MM.1S (cell line): ENCODE measurements at regions not wholly inside any gene's neighbourhood (a gene's known extent, or its start where the extent isn't known, plus 50 kb on each side); places are given as distances from the start of the nearest gene placed in this dataset.
A peak's percentile ranks its signal among the peaks of the same experiment; 100 is the strongest.

ENCODE experiments used
- DNase-seq: peaks from one replicate; pipeline ENCODE4 v3.0.0-alpha.2; 2015
- H2AFZ ChIP-seq: fragments of 300-600 bp; sonication (generic); 2 replicates; pipeline ENCODE4 v1.6.0; 2016; ENCODE audit warnings: antibody characterized with exemption, low read length
- H3F3A ChIP-seq: fragments of 300-600 bp; sonication (generic); 2 replicates; pipeline ENCODE4 v1.6.1; 2016; ENCODE audit warnings: mild to moderate bottlenecking, antibody characterized with exemption, low read length, moderate library complexity, mixed read lengths; ENCODE audit not compliant: insufficient read depth
- H3K27ac ChIP-seq: fragments of 300-600 bp; sonication (generic); 2 replicates; pipeline ENCODE4 v1.5.1; 2016; ENCODE audit warnings: mild to moderate bottlenecking, low read length
- H3K27me3 ChIP-seq: fragments of 300-600 bp; sonication (generic); replicated peaks from 2 replicates; pipeline ENCODE4 v1.6.0; 2016; ENCODE audit warnings: low read length; ENCODE audit not compliant: insufficient read depth
- H3K36me3 ChIP-seq: fragments of 300-600 bp; sonication (generic); replicated peaks from 2 replicates; pipeline ENCODE4 v1.6.1; 2016; ENCODE audit warnings: mild to moderate bottlenecking, low read length, mixed read lengths; ENCODE audit not compliant: insufficient read depth
- H3K4me1 ChIP-seq: fragments of 300-600 bp; sonication (generic); 2 replicates; pipeline ENCODE4 v1.6.1; 2016; ENCODE audit warnings: low read length, mixed read lengths
- H3K4me2 ChIP-seq: fragments of 300-600 bp; sonication (generic); 2 replicates; pipeline ENCODE4 v1.6.0; 2016; ENCODE audit warnings: low read depth, low read length
- H3K4me3 ChIP-seq: fragments of 300-600 bp; sonication (generic); 2 replicates; pipeline ENCODE4 v1.5.1; 2016; ENCODE audit warnings: low read length, mixed read lengths
- H3K79me2 ChIP-seq: fragments of 300-600 bp; sonication (generic); 2 replicates; pipeline ENCODE4 v1.6.1; 2016; ENCODE audit warnings: mixed run types, low read length, mixed read lengths
- H3K9ac ChIP-seq: fragments of 300-600 bp; sonication (generic); 2 replicates; pipeline ENCODE4 v1.6.1; 2016; ENCODE audit warnings: low read length, mixed read lengths
- H3K9me2 ChIP-seq: fragments of 300-600 bp; sonication (generic); replicated peaks from 2 replicates; pipeline ENCODE4 v1.6.1; 2016; ENCODE audit warnings: mild to moderate bottlenecking, low read length, mixed read lengths; ENCODE audit not compliant: insufficient read depth
- H3K9me3 ChIP-seq: fragments of 300-600 bp; sonication (generic); replicated peaks from 2 replicates; pipeline ENCODE4 v1.6.1; 2016; ENCODE audit warnings: mild to moderate bottlenecking, low read length, mixed read lengths; ENCODE audit not compliant: insufficient read depth
- H4K20me1 ChIP-seq: fragments of 300-600 bp; sonication (generic); 2 replicates; pipeline ENCODE4 v1.6.1; 2016; ENCODE audit warnings: mild to moderate bottlenecking, low read length, moderate library complexity, mixed read lengths; ENCODE audit not compliant: insufficient read depth
- EZH2 ChIP-seq: fragments of 300-600 bp; sonication (generic); optimal IDR thresholded peaks from 2 replicates; pipeline ENCODE3; 2017; ENCODE audit warnings: low read depth, mild to moderate bottlenecking, antibody characterized with exemption, low read length, mixed read lengths
- EZH2phosphoT487 ChIP-seq: fragments of 300-600 bp; sonication (generic); IDR thresholded peaks from 2 replicates; pipeline ENCODE4 v1.6.1; 2018; ENCODE audit warnings: antibody characterized with exemption, low read length
- TF ChIP-seq, protein P1 (sequence below): fragments of 300-600 bp; sonication (generic); IDR thresholded peaks from 2 replicates; pipeline ENCODE4 v1.5.1; 2016; ENCODE audit warnings: antibody characterized with exemption, low read length, mixed read lengths

DNA sequence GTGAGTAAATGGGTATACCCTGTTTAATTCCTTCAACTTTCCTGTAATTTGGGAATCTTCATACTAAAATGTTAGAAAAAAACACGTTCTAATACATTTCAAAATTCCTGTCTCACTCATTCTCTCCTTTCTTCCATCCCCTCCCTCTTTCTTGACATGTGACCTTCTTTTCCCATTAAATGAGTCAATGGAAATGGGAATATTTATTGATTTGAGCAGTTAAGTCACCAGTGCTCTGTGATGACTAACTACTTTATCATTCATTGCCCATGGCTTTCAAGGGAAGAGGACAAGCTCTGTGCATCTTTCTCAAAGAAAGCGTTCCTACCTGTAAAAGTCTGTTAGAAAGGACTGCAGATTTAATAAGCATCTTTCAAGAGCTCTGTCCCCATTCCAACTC lies 144.4 kb upstream of the MAP3K1 start:
- no peak for DNase-seq
- Histone ChIP-seq H3K4me1 (peaks cover 56% of the 10 kb centered on the region), H4K20me1 (no peaks in the 10 kb centered on the region), H3K9ac (peak overlapping the region; percentile 87; the same call in 1 of the 2 replicates), H3K4me2 (peak overlapping the region; percentile 70), H2AFZ (no peak overlapping the region), H3K9me3 (no peaks in the 10 kb centered on the region), H3K27ac (peak overlapping the region; percentile 99), H3F3A (peaks cover 32% of the 10 kb centered on the region), H3K9me2 (no peaks in the 10 kb centered on the region), H3K4me3 (no peak overlapping the region), H3K36me3 (no peaks in the 10 kb centered on the region), H3K27me3 (no peaks in the 10 kb centered on the region), H3K79me2 (no peaks in the 10 kb centered on the region)
- TF ChIP-seq EZH2phosphoT487 (no peak), EZH2 (no peak)
- TF ChIP-seq, protein P1, sequence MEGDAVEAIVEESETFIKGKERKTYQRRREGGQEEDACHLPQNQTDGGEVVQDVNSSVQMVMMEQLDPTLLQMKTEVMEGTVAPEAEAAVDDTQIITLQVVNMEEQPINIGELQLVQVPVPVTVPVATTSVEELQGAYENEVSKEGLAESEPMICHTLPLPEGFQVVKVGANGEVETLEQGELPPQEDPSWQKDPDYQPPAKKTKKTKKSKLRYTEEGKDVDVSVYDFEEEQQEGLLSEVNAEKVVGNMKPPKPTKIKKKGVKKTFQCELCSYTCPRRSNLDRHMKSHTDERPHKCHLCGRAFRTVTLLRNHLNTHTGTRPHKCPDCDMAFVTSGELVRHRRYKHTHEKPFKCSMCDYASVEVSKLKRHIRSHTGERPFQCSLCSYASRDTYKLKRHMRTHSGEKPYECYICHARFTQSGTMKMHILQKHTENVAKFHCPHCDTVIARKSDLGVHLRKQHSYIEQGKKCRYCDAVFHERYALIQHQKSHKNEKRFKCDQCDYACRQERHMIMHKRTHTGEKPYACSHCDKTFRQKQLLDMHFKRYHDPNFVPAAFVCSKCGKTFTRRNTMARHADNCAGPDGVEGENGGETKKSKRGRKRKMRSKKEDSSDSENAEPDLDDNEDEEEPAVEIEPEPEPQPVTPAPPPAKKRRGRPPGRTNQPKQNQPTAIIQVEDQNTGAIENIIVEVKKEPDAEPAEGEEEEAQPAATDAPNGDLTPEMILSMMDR, result no peak

DNA sequence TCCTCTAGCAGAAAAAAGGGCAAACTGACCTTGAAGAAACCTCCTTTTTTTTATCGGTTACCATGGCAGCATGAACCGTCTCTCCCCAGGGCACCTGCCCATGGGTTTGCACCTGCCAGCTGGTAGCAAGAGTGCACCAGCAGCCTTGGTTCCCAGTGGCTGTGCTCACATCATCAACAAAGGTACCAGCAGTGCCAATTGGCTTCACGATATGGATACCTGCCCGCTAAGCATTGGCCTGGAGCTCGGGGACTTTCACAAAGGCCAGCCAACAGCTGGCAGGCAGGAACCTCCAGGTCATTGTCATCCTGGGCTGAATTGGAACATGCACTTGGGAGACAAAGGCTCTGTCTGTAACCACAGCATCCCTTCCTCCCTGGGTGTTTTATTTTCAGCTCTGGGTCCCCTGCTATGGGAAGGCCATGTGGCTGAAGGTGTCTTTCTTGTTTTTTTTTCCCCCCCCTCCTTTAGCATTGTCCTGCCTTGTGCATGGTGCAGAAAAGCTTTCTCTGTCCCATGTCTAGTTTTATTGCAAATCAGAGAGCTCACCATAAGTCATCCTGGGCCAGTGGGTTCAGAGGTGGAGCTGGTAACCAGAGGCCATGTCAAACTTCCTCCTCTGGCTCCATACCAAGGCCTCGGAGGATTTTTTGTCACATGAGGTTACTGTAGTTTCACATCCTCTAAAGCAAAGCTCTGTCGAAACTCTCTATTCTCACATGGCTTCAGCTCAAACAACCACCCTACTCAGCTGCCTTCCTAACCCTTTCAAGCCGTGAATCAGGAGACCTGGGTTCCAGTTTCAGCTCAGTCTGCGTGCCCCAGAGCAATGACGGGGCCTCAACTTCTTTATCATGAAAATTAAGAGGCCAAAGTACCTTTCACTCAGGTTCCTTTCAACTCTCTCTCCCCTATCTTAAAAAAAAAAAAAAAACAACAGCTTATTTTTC lies 145.5 kb upstream of the MAP3K1 start:
- no peaks in the 10 kb centered on the region for H3K9me2 ChIP-seq
- H4K20me1 ChIP-seq, result no peaks in the 10 kb centered on the region
- peaks cover 36% of the 10 kb centered on the region for H3F3A ChIP-seq
- H3K9me3 ChIP-seq, result no peaks in the 10 kb centered on the region
- no peaks in the 10 kb centered on the region for H3K36me3 ChIP-seq
- H2AFZ ChIP-seq, result peak overlapping the region; percentile 10; the same call in 1 of the 2 replicates
- peak overlapping the region; percentile 99 for H3K27ac ChIP-seq
- H3K4me2 ChIP-seq, result peak overlapping the region; percentile 71
- H3K4me1 ChIP-seq, result peaks cover 59% of the 10 kb centered on the region
- peak overlapping the region; percentile 87 for H3K9ac ChIP-seq
- DNase-seq, result peak; percentile 98
- H3K79me2 ChIP-seq, result no peaks in the 10 kb centered on the region
- TF ChIP-seq EZH2phosphoT487, result no peak
- H3K4me3 ChIP-seq, result peak overlapping the region; percentile 43
- no peaks in the 10 kb centered on the region for H3K27me3 ChIP-seq

DNA sequence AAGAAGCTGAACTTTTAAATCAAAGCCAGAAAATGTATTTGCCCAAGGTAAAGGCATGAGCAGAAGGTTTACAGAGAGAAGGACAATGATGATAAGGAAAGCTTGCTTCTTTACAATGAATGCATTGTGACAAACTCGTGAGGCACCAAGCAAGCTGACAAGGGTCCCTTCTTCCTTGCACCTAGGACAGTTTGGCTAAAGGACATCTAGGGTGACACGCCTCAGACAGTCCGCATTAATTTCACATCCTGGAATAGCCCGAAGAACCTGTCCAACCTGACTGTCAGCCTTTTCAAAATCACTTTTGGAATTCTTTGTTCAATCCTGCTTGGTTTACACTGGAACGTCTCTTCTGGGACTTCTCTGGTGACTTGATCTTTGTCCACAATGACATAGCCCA lies 146.4 kb upstream of the MAP3K1 start:
- Histone ChIP-seq H3K79me2 (no peaks in the 10 kb centered on the region), H2AFZ (peak overlapping the region; percentile 10), H3K9me3 (no peaks in the 10 kb centered on the region), H3K9me2 (no peaks in the 10 kb centered on the region), H3F3A (peaks cover 36% of the 10 kb centered on the region), H3K4me2 (peak overlapping the region; percentile 71), H3K27ac (peak overlapping the region; percentile 99), H3K9ac (peak overlapping the region; percentile 87), H3K4me3 (peak overlapping the region; percentile 9; the same call in 1 of the 2 replicates), H3K4me1 (peaks cover 59% of the 10 kb centered on the region), H3K36me3 (no peaks in the 10 kb centered on the region), H4K20me1 (no peaks in the 10 kb centered on the region), H3K27me3 (no peaks in the 10 kb centered on the region)
- DNase-seq, result no peak
- TF ChIP-seq, protein P1, result no peak
- TF ChIP-seq EZH2phosphoT487 (no peak), EZH2 (no peak)
